HG03060 (cell line): ENCODE measurements at regions not wholly inside any gene's neighbourhood (a gene's known extent, or its start where the extent isn't known, plus 50 kb on each side); places are given as distances from the start of the nearest gene placed in this dataset.

Source experiments
- ATAC-seq: cut with Tn5 transposase; IDR thresholded peaks from one replicate; pipeline ENCODE4 v1.9.1; 2021; ENCODE audit warnings: low read depth, moderate number of reproducible peaks; ENCODE audit not compliant: unreplicated experiment

DNA sequence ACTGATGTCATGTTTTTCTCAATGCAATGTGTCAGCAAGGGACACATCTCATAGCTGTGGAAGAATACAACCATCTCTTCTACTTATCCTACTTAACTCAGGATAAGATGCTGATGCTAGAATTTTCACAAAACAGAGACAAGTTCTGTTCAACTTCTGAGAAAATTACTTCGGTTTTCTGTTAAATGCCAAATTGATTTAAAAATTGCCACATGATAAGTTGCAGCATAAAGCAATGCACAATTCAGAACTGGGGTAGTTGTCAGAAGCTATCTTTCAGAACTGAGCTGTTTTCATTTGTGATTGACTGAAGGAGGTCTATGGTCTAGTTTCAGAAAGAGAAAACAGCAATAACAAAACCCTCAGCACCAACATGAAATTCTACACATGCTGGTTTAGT lies 954.8 kb upstream of the C9orf72 start:
- no peak for ATAC-seq

DNA sequence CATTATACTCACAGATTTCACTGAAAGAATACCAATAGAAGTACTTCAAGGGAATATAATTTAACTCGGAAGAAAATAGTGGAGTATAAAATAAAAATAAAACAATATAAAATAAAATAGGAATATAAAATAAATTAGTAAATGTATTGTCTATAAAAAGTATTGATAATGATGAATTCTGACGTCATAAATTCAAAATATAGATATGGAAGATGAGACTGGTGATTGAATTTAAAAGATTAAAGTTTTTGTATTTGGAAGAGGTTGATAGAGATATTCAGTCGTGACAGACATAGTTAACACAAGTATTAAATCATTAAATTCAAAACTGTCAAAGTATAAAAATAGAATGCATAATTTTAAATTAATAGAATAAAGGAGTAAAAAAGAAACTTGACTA lies 964.9 kb upstream of the C9orf72 start:
- no peak for ATAC-seq

DNA sequence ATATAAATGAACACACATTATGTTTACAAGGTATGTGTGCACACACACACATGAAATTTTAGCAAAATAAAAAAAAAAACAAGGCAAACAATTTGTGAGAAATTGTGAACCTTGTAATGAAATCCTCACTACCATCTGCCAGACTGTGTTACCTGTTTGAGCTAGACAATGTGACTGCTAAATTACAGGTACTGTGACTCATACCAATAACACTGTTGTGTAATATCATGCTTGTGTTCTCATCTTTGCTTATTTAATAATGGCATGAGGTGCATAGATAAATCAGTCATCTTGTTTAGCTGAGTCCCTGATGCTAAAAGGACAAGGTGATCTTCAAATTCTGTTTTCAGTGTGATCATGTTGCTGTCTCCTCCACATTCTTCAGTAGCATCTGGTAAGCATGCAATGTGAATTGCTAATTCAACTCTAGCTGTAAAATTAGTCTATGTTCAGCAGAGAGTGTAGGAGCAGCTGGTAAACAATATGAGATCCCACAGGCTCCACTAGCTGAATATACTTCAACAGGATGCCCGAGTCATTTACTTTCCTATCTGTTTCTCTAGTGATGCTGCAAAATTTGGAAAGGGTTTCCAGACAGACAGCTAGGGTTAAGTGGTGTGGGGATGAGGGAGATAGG lies 966.3 kb upstream of the C9orf72 start:
- no peak for ATAC-seq

DNA sequence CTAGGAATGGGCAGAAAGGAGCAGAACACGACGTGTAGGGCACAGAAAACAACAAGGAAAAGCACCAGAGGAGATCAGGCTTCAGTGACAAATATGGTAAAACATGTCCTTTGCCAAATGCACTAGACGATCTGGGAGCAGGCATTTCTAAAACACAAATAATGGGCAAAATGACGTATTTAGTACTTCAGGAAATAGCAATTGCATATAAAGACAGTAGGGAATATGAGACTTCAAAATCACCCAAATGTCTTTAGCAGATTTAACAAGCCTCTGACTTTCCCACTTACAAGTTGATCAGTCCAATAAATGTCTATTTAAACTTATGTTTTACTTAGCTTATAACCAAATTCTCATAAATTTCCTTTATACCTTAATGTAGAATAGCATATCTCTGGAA lies 969.6 kb upstream of the C9orf72 start:
- ATAC-seq, result no peak

DNA sequence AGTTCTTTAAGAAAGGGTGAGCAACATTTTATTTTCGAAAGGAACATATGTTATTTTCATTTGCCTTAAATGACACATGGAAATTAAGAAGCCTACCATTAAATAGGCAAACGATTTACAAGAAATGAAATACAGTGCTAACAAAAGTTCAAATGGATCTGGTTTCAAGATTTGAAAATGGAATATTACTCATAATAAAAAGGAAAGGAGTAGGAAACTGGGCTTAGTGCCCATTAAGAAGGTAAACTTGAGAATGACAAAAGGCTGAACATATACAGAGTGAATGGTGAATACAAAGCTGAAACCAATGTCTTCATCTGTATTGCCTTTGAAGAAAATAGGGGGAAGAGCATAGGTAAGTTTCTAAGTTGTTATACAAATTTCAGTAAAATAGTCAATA lies 974.2 kb upstream of the C9orf72 start:
- no peak for ATAC-seq

DNA sequence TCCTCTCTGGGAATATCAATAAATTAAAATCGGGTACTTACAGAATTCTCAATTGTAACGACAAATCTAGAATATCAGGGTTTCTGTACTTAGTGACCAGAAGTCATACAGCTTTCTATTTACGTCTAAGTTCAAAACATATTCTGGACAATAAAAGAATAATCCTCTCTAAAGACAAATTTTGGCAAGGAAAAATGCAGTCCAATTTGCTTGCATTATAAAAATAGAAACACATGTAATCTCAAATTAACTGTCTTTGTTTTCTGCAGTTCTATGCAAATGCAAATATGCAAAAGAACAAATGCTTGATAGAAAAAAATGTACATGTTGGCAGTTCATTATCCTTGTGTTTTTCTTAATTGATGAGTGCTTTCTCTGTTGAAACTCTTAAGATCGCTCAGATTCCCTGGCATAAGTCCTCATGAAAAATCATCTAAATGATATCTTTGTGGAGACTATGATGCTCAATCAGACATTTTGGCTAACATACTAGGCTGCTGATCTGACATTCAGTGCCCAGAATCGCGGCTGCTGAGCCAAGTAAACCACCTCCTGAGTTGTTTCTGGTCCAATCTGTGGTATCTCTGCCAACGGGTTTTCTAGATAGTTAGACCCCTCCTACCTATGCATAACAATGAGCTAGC lies 990.1 kb upstream of the C9orf72 start:
- no peak for ATAC-seq

DNA sequence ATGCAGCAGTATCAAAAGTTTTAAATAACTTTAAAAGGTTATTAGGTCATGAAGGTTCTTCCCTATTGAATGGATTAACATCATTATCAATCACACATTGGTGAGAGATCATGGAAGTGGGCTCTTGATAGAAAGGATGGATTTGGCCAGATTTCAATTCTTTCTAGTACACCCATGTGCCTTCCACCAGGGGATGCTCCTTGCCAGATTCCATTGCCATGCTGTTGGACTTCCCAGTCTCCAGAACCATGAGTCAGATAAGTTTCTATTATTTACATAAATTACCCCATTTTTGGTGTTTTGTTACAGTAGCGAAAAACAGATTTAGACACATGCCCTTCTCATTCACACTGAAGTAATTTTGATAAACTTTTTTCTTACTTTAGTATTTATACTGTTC lies 1010.6 kb upstream of the C9orf72 start:
- ATAC-seq, result no peak

DNA sequence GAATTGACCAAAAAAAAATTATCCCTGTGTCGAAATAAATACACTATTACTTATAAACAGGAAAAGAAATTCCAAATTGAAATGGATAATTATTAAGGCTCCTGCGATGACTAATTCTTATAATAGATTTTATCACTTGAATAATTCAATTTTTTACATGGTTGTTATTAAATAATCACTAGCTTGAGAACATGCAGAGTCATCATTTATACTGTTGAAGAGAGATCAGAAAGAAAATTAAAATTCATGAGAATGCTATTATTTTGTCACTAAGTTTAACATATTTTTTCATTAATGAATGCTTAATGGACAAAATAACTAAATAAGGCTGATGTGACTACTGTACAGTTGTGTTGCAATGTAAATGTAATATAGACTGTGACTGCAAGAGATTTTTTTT lies 1011.3 kb upstream of the C9orf72 start:
- no peak for ATAC-seq

DNA sequence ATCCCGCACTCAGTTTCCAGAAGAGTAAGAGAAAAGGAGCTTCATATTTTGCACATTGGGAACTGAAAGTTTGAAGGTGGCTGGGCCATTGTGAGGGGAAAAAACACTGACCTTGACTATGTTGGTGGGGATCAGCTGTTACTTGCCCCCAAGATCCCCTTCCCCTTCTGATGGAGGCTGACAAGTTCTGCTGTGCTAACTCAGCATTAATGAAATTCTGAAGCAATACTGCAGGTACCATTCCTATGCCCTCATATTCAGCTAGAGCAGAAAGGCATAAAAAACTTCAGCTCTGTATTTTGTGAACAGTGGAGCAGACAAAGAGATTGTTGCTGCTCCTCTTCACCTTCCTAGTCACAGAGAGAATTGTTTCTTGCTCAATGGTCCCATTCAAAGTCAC lies 1013.8 kb upstream of the C9orf72 start:
- no peak for ATAC-seq

DNA sequence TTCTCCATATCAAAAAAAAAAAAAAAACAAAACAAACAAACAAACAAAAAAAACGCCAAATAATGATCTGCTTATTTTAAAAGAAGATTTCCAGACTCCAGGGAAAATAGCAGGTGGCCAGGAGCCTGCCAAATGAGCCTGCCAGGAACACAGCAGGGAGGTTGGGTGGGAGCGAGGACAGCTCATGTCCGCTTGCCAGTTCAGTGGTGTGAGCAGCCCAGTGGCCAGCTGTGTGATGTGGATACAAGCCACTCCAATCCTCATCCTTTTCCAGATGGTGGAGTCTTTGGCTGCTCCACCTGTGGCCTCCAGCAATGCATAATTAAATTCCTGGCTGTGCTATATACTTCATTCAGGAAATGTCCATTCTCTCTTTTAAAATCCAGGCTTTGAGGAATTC lies 1025.1 kb upstream of the C9orf72 start:
- no peak for ATAC-seq

DNA sequence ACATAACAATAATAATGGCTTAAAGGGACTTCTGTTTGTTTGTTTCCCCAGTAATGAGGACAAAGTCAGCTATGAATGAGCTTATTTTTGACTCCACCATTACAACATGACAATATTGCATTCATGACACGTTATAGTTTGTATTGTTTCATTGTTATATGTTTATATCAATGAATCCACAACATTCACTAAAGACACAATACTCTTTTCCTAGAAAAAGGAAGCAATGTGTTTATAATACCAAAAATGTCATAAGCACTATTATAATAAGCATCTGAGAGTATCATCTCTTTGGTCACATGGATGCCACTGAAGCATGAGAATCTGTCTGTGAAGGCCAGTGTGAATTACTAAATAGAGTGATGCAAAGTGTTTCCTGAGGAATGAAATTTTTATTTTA lies 1026.9 kb upstream of the C9orf72 start:
- no peak for ATAC-seq

DNA sequence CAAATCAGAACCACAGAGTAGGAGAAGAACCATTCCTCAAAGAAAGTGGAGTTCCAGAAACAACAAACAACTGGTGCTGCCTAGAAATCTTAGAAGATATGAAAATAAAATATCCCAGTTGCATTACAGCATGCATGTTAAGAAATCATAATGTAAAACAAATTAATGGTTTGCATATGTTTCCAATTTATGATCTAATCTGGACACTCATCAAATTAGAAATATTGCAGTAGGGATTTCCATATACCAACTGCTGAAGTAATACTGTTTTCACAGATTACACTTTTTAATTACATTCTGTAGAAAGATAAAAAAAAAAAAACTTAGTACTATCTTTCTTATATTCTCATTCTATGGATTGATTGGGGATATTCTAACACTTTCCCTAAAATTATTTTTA lies 1034.6 kb upstream of the C9orf72 start:
- no peak for ATAC-seq

DNA sequence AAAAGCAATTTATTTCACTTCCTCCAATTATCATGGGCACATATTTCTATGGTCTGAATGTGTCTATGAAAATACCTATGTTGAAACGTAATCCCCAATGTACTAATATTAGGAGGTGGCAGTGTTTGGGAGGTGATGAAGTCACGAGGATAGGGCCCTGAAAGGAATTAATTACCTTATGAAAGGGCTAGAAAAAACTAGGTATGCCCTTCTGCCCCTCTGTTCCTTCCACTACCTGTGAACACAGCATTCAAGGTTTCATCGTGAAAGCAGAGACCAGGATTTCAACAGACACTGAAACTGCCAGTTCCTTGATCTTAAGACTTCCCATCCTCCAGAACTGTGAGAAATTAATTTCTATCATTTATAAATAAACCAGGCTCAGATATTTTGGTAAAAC lies 1037.1 kb upstream of the C9orf72 start:
- no peak for ATAC-seq

DNA sequence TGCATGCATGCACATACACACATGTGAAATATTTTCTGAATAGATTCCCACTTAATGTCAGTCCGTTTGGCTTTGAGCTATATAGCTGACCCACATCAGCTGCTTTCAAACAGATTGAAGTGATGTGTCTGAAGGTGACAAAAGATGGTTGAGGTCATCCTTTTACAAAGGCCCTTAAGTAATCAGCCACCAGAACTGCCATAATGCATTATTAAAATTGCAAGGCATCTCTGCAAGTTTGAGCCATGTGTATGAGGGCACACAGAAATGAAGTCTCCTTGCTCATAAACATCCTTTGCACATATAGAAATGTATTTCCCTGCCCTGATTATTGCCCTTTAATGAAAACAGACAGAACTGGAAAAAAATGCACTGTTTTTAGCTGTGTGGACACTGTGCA lies 1043.0 kb upstream of the C9orf72 start:
- ATAC-seq, result no peak

DNA sequence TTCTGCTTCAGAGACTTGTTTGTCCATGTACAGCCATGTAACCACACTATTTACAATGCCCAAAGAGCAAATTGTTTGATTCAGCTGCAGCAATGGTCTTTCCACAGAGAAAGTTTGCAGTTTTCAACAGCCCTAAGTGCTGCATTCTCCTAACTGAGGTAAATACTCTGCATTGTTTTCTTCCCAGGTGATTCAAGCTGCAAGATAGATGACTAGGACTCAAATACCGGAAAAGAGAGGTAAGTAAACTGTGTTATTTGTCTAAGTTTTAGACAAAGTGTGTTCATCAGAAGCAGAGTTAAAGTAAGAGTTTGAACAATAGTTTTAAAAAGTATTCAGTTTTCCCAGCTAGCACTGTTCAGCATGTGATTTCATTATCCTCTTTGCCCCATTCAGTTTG lies 1046.7 kb upstream of the C9orf72 start:
- ATAC-seq, result no peak

DNA sequence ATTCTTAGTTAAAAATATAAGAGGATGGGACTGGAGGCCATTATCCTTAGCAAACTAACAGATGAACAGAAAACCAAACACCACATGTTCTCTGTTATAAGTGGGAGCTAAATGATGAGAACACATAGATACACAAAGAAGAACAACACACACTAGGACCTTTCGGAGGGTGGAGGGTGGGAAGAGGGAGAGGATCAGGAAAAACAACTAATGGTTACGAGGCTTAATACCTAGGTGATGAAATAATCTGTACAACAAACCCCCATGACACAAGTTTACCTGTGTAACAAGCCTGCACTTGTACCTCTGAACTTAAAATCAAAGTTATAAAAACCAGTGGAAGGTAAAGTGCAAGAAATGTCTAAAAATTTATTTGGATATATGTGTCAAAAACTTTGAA lies 1047.4 kb upstream of the C9orf72 start:
- no peak for ATAC-seq

DNA sequence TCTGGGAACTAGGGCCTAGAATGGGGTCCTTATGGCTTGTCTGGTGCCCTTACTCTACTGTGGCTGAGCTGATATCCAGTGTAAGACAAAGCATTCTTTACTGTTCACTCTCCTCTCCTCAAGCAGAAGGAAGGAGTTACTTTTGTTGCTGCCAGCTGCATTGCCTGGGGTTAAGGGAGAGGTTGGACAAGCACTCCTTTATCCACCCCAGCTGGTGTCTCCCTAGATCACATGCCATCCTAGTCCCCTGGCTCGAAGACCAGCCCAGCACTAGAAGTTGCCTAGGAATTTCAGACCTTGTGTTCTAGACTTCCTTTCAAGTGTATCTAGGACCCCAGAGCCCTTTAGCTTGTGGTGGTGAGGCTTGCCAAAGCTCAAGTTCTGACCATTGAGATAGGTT lies 1051.5 kb upstream of the C9orf72 start:
- no peak for ATAC-seq

DNA sequence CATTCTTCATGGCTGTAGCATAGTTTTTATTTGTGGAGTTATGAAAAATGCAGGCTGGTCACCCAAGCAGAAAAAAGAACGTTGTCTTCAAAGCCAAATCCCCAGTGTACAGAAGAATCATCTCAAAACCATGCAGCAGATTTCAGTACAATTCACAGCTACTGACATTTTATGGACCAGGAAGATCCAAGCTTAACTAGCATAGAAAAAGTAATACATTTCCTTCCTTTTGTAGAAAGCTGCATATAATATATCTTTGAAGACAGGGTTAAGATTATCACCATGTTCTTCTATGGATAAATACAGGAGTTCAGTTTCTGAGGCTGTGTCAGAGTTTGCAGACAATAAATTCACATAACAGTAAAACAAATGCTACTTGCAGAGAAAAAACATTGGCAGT lies 1054.8 kb upstream of the C9orf72 start:
- ATAC-seq, result no peak

DNA sequence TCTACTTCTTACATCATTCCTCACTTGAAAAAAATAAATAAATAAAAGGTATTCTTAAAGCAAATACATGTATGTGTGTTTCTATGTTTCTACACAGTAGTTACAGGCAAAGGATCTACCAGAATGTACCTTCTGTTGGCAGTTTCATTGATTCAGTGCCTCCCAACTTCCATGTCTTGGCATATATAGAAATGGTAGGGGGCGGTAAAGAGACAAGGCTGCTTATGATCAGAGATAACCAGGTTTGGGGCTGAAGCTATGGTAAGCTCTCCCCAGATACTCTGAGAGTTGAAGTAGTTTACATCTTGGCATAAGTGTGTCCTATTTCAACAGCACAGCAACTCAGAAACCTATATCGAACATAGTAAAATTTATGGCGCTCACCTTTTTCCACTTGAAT lies 1075.4 kb upstream of the C9orf72 start:
- no peak for ATAC-seq

DNA sequence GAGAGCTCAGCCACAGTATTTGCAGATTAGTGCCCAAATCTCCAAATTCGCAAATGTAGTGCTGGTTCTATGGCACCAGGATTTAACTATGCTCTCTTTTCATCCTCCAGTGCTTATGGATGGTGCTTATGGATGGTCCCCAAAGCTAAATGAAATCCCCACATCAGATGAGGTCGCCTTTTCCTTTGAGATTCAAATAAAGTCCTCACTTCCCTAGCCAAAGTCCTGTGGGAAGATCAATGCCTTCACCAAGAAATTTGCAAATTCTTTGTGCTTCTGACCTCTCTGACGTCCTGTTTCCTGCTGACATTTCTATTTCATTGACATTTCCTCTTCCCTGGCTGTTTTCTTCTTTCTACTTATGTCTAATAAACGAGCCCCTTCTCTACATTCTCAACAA lies 1077.0 kb upstream of the C9orf72 start:
- no peak for ATAC-seq

DNA sequence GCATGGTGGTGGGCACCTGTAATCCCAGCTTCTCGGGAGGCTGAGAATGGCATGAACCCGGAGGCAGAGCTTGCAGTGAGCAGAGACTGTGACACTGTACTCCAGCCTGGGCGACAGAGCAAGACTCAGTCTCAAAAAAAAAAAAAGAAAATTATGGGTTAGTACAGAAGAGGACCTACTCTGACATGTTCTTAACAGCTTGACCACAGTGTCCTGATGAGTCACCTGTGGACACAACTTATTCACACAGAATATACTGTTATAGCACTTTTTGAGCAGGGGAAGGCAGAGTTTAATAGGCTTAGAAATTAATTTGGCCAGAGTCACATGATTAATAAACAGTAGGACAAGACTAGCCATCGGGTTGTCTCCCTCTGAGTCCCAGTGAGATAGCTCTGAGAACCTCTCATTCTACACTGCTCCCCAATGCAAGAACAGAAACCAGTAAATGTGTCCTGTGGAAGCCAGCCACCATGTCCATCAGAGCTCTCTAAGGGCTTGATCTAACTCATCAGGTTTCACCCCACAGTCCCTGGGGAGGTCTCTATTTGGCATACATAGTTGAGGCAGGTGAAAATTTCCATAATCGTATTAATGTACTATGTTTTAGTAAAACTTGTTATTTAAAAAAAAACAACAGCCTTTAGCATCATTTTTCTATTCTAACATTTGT lies 1077.9 kb upstream of the C9orf72 start:
- ATAC-seq, result no peak

DNA sequence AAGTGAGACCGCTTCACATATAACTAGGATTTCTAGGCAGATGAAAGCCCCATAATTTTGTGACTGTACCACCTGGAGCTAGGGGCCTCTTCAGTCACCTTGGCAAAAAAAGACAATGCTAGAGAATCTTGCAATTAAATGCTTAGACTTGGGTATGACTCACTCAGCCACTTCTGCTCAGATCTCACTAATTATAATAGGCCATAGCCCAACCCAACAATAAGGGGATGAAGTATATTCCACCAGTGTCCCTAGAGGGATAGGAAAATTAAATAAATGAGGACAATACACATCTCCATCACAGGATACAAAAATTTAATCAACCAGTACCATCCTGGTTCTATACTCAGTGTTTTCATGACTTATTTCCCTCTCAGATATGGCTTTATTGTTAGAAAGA lies 1079.9 kb upstream of the C9orf72 start:
- no peak for ATAC-seq
